Left renal pelvis (tissue), 4 donors: ENCODE measurements at regions not wholly inside any gene's neighbourhood (a gene's known extent, or its start where the extent isn't known, plus 50 kb on each side); places are given as distances from the start of the nearest gene placed in this dataset.

Experiments used
- DNase-seq, 4 donors: peaks; one replicate each; pipeline ENCODE4 v3.0.0-alpha.2; 2013; ENCODE audit warnings: low read depth in 4 of 4, low spot score in 3 of 4

DNA sequence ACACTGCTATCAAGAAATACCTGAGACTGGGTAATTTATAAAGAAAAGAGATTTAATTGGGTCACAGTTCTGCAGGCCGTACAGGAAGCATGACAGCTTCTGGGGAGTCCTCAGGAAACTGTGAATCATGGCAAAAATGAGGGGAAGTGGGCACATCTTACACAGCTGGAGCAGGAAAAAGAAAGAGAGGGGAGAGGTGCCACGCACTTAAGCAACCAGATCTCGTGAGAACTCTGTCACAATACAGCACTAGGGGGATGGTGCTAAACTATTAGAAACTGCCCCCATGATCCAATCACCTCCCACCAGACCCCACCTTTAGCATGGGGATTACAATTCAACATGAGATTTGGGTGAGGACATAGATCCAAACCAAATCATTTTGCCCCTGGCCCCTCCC lies 105.5 kb upstream of the CPLX2 start:
- DNase-seq: no peak

- DNase-seq: no peak
Observed at GRCh38 chr5:175766963-175767362, 104.4 kb upstream of the CPLX2 start.

GRCh38 chr5:175772747-175773533 lies 98.4 kb upstream of the CPLX2 start:
- no peak for DNase-seq

DNA sequence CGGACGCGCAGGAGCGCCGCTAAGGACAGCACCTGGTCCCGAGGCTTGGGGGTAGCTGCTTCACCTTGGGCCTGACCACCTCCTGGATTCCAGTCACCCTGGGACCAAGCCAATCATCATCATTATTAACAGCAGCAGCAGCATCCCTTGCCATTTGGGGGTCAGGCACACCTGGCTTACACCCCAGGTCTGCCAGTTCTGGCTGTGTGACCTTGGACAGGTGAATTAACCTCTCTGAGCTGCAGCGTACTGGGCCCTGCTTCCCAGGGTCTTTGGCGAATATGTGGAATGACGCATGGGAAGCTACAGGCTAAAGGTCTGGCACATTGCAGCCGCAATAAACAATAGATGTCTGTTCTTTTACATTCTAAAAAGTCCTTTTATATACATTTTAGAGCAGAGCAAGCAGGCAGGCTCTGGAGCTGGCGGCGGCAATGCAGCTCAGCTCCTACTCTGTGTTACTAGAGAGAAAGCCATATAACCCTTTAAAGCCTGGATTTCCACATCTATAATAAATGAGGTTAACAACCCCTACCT lies 97.8 kb upstream of the CPLX2 start:
- no peak for DNase-seq

DNA sequence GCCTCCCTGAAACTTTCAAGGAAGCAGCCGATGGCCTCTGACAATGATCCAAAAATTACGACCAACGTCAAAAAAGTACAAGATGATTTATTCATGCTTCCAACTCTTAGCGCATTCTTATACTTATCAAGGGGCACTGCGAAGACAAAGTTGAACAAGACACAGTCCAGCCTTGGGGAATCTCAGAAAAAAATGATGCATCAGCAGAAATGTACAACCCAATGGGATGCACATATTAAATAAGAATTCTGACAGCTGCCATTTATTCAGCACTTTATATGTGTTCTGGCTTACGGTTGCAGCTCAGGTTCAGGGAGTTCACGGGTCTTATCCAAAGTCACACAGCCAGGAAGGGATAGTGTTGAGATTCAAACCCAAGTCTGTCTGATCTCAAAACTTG lies 96.0 kb upstream of the CPLX2 start:
- no peak for DNase-seq

GRCh38 chr5:175778951-175779503 lies 92.4 kb upstream of the CPLX2 start:
- no peak for DNase-seq

DNA sequence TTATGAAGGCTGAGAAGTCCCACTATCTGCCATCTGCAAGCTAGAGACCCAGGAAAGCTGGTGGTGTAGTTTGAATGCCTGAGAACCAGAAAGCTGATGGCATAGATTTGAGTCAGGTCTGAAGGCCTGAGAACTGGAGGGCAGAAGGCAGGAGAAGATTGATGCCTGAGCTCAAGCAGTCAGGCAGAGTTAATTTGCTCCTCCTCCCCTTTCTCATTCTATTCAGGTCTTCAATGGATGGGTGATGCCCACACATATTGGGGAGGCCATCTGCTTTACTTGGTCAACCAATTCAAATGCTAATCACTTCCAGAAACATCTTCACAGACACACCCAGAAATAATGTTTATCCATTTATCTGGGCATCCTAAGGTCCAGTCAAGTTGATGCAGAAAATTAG lies 87.6 kb upstream of the CPLX2 start:
- no peak for DNase-seq

DNA sequence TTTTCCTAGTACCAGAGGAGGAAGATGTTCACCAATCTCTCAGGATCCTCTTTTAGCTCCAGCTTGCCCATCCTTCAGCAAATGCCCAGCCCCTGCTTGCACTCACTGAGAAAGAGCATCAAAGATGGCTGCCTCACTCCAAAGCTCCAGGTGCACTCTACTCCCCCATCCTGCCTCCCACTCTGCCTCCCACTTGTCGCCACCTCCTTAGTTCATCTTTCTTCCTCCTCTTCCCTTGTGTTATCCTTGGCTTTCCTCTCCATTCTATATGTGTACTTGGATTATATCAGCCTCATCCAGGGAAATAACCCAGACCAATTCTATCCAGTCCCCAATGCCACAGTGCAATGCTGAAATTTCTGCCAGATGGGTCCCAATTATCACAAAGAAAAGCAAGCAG lies 87.1 kb upstream of the CPLX2 start:
- no peak for DNase-seq

DNA sequence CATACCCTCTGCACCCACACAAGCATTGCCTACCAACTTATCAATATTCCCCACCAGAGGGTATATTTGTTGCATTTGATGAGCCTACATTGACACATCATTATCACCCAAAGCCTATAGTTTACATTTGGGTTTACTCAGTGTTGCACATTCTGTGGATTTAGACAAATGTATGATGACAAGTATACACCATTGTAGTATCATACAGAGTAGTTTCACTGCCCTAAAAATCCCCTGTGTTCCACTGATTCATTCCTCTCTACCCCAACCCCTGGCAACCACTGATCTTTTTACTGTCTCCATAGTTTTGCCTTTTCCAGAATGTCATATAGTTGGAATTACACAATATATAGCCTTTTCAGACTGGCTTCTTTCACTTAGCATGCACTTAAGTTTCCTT lies 85.7 kb upstream of the CPLX2 start:
- DNase-seq: no peak

- DNase-seq: no peak
Observed at GRCh38 chr5:175788155-175788787, 83.1 kb upstream of the CPLX2 start.

- DNase-seq: no peak
Observed at GRCh38 chr5:175789670-175790069, 81.7 kb upstream of the CPLX2 start.

- DNase-seq: no peak
Observed at GRCh38 chr5:175790796-175791195, 80.6 kb upstream of the CPLX2 start.

- DNase-seq: no peak
Observed at GRCh38 chr5:175795959-175796358, 75.4 kb upstream of the CPLX2 start.

GRCh38 chr5:175796536-175797499 lies 74.6 kb upstream of the CPLX2 start:
- DNase-seq: peak; percentile 71 to 87 (median 80)

- no peak for DNase-seq
Observed at GRCh38 chr5:175797521-175798038, 73.8 kb upstream of the CPLX2 start.

- DNase-seq: no peak
Observed at GRCh38 chr5:175798626-175799025, 72.8 kb upstream of the CPLX2 start.

DNA sequence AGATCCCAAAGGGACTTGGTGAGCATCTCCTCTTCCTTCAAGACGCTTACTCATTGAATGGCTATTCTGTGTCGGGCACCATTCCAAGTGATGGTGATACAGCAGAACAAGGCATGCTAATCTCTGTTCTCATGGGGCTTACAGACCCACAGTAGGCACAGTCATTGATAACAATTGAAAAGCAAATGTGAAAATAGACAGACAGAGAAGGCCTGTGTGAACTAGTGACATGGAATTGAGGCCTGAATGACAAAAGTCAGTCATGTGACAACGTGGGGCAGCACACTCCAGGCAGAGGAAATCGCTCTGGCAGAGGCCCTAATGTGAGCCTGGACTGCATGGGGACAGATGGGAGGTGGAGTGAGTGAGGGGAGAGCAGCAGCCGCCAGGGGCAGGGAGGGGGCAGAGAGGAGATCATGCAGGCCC lies 70.7 kb upstream of the CPLX2 start:
- DNase-seq: no peak

- no peak for DNase-seq
Observed at GRCh38 chr5:175802361-175802760, 69.0 kb upstream of the CPLX2 start.

GRCh38 chr5:175803254-175803653 lies 68.1 kb upstream of the CPLX2 start:
- DNase-seq: no peak

GRCh38 chr5:175803736-175804454 lies 67.5 kb upstream of the CPLX2 start:
- DNase-seq: no peak
